ENCODE measurements at regions not wholly inside any gene's neighbourhood (a gene's known extent, or its start where the extent isn't known, plus 50 kb on each side); places are given as distances from the start of the nearest gene placed in this dataset.
"Not testable (repeated sequence)": the region's sequence is repeated elsewhere in the genome, so short reads cannot be mapped to it uniquely, and the experiment has no call there.

DNA sequence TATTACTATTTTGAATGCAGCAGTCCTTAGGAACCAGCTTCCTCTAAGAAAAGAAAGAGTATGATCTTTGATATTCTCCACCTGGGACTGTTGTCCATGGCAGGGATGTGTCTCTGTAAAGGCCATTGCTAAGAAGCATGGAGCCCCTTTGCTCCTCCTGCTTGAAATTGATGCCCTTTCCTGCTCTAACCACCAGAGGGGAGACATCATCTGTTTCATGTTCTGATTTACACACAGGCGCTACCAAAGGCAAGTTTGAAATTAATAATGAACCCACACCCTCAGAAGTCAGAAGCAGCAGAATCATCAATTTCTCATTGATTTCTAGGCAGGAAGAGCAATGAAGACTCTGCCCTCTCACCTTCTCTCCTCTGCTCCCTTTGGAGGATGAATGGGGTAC is 253.8 kb downstream of the RMST start:
- H2BK20ac ChIP-seq (ENCODE audit: low read depth, low read length, poor library complexity, severe bottlenecking), result no peak overlapping the region
- H2BK120ac ChIP-seq (ENCODE audit: low read depth, low read length, poor library complexity, severe bottlenecking), result no peak overlapping the region
- H3K79me2 ChIP-seq (ENCODE audit: insufficient read depth, low read length), result no peaks in the 10 kb centered on the region
- no peak overlapping the region for H3K4ac ChIP-seq (ENCODE audit: low read depth, low read length)
- peak; percentile 40 for DNase-seq
- Mint-ChIP-seq H3K27ac (no peak overlapping the region), H3K4me1 (peaks cover 32 to 34% of the 10 kb centered on the region in 2 experiments), H3K9me3 (peaks cover 3 to 4% of the 10 kb centered on the region in 2 experiments; a peak in 3 of 5 replicates), H3K4me3 (no peak overlapping the region), H3K27me3 (ENCODE audit: low read depth) (no peaks in the 10 kb centered on the region), H3K36me3 (ENCODE audit: insufficient read depth in 1 of 3, low read depth in 3 of 3) (peaks cover 0 to 8% (median 0%) of the 10 kb centered on the region in 3 experiments; a peak in 4 of 7 replicates)
- no peaks in the 10 kb centered on the region for H3K23me2 ChIP-seq (ENCODE audit: insufficient read length, low read depth, low read length, poor library complexity, severe bottlenecking)
- H2BK12ac ChIP-seq (ENCODE audit: insufficient read length, low read depth, low read length), result no peak overlapping the region
- no peak overlapping the region for H4K91ac ChIP-seq (ENCODE audit: insufficient read length, low read depth, low read length)
- no peak overlapping the region for H3K14ac ChIP-seq (ENCODE audit: insufficient read depth, low read length)
- H3K23ac ChIP-seq (ENCODE audit: insufficient read length, low read depth, low read length), result no peak overlapping the region
- H4K5ac ChIP-seq (ENCODE audit: insufficient read length, low read depth, low read length), result no peak overlapping the region
- H4K8ac ChIP-seq (replicated peaks; ENCODE audit: insufficient read length, low read depth, low read length), result no peak overlapping the region
- no peak overlapping the region for H3K27ac ChIP-seq (ENCODE audit: insufficient read length, low read depth, low read length)
- peak; percentile 71 for TF ChIP-seq CTCF (conservative IDR thresholded peaks at IDR 0.05)
- H3T11ph ChIP-seq (ENCODE audit: low read length), result no peak overlapping the region
- WGBS (ENCODE audit: extremely low coverage, insufficient read length, low lambda C conversion rate), result no CpG with 5 or more reads among the region's 1 CpG
- H3K27me3 ChIP-seq (ENCODE audit: insufficient read depth, low read length), result no peaks in the 10 kb centered on the region
- no peak overlapping the region for H3K9ac ChIP-seq (ENCODE audit: extremely low read depth, insufficient read length, low read length)
- H3K79me1 ChIP-seq (ENCODE audit: insufficient read depth, low read depth, low read length, poor library complexity, severe bottlenecking), result no peaks in the 10 kb centered on the region
- no peak overlapping the region for H2BK15ac ChIP-seq (ENCODE audit: low read depth, low read length)
- H2BK5ac ChIP-seq (ENCODE audit: insufficient read length, low read length), result no peak overlapping the region
- no peak overlapping the region for H3K56ac ChIP-seq (ENCODE audit: insufficient read length, low read depth, low read length)
- no peak overlapping the region for H2AK5ac ChIP-seq (ENCODE audit: insufficient read length, low read length)
- no peak overlapping the region for H3K4me2 ChIP-seq (ENCODE audit: insufficient read depth, insufficient read length, low read length)
- H2AFZ ChIP-seq (ENCODE audit: low read length), result no peak overlapping the region
- H3K9me3 ChIP-seq (ENCODE audit: control insufficient read depth, low read depth, low read length), result no peaks in the 10 kb centered on the region
- H3K4me1 ChIP-seq (ENCODE audit: insufficient read depth, low read length), result no peaks in the 10 kb centered on the region
- no peak overlapping the region for H3K18ac ChIP-seq (ENCODE audit: insufficient read length, low read depth, low read length)
- H4K20me1 ChIP-seq (ENCODE audit: control insufficient read depth, insufficient read depth, insufficient read length), result no peaks in the 10 kb centered on the region

DNA sequence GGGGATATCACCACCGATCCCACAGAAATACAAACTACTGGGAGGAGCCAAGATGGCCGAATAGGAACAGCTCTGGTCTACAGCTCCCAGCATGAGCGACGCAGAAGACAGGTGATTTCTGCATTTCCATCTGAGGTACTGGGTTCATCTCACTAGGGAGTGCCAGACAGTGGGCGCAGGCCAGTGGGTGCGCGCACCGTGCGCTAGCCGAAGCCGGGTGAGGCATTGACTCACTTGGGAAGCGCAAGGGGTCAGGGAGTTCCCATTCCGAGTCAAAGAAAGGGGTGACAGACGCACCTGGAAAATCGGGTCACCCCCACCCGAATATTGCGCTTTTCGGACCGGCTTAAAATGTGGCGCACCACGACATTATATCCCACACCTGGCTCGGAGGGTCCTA is 261.2 kb downstream of the RMST start:
- not testable (repeated sequence) for H2BK12ac ChIP-seq (ENCODE audit: insufficient read length, low read depth, low read length); H2BK5ac ChIP-seq (ENCODE audit: insufficient read length, low read length); H3K9me3 ChIP-seq (ENCODE audit: control insufficient read depth, low read depth, low read length); H3K14ac ChIP-seq (ENCODE audit: insufficient read depth, low read length); H2BK20ac ChIP-seq (ENCODE audit: low read depth, low read length, poor library complexity, severe bottlenecking); H3K23ac ChIP-seq (ENCODE audit: insufficient read length, low read depth, low read length); H3K79me2 ChIP-seq (ENCODE audit: insufficient read depth, low read length); H3K23me2 ChIP-seq (ENCODE audit: insufficient read length, low read depth, low read length, poor library complexity, severe bottlenecking); H3K27ac Mint-ChIP-seq; H2AFZ ChIP-seq (ENCODE audit: low read length); H2BK15ac ChIP-seq (ENCODE audit: low read depth, low read length); H3K27me3 Mint-ChIP-seq (ENCODE audit: low read depth); H3K4me3 Mint-ChIP-seq; H3K56ac ChIP-seq (ENCODE audit: insufficient read length, low read depth, low read length); H4K5ac ChIP-seq (ENCODE audit: insufficient read length, low read depth, low read length); H2BK120ac ChIP-seq (ENCODE audit: low read depth, low read length, poor library complexity, severe bottlenecking); H3K79me1 ChIP-seq (ENCODE audit: insufficient read depth, low read depth, low read length, poor library complexity, severe bottlenecking); H3K4me2 ChIP-seq (ENCODE audit: insufficient read depth, insufficient read length, low read length); H3K27me3 ChIP-seq (ENCODE audit: insufficient read depth, low read length); H3K18ac ChIP-seq (ENCODE audit: insufficient read length, low read depth, low read length); H3K4me1 Mint-ChIP-seq; H4K20me1 ChIP-seq (ENCODE audit: control insufficient read depth, insufficient read depth, insufficient read length); H3K27ac ChIP-seq (ENCODE audit: insufficient read length, low read depth, low read length); H3K9ac ChIP-seq (ENCODE audit: extremely low read depth, insufficient read length, low read length); H3K4ac ChIP-seq (ENCODE audit: low read depth, low read length); H4K91ac ChIP-seq (ENCODE audit: insufficient read length, low read depth, low read length); H3K4me1 ChIP-seq (ENCODE audit: insufficient read depth, low read length); H2AK5ac ChIP-seq (ENCODE audit: insufficient read length, low read length); H3T11ph ChIP-seq (ENCODE audit: low read length); DNase-seq; H4K8ac ChIP-seq (replicated peaks; ENCODE audit: insufficient read length, low read depth, low read length)
- H3K9me3 Mint-ChIP-seq, result peaks cover 12 to 14% of the 10 kb centered on the region in 2 experiments
- peaks cover 3 to 20% (median 5%) of the 10 kb centered on the region in 3 experiments for H3K36me3 Mint-ChIP-seq (ENCODE audit: insufficient read depth in 1 of 3, low read depth in 3 of 3)
- no CpG with 5 or more reads among the region's 22 CpGs for WGBS (ENCODE audit: extremely low coverage, insufficient read length, low lambda C conversion rate)

Measured in H9 (cell line).